GM19467 (cell line): ENCODE measurements at regions not wholly inside any gene's neighbourhood (a gene's known extent, or its start where the extent isn't known, plus 50 kb on each side); places are given as distances from the start of the nearest gene placed in this dataset.
"Not testable (repeated sequence)": the region's sequence is repeated elsewhere in the genome, so short reads cannot be mapped to it uniquely, and the experiment has no call there.

Source experiments
- ATAC-seq: cut with Tn5 transposase; IDR thresholded peaks from one replicate; pipeline ENCODE4 v1.9.1; 2021; ENCODE audit warnings: mild to moderate bottlenecking, moderate library complexity; ENCODE audit not compliant: unreplicated experiment

DNA sequence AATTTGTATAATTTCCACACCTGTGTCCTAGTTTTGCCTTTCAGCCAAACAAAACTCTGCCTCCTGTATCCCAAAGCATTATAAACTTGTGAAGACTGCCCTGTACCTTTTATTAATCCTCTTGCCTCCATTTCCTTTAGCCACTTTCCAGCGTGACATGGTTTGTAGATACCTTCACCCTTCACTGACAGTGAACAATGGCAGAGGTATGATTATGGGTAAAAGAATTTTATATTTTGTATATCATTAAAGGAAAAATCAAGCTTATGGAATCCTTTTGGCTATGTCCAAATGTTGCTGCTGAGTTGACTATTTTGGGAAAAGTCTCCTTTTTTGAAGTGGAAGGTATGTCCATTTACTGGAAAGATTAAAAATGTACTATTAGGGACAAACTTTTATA, 251.7 kb downstream of the HNMT start:
- no peak for ATAC-seq

DNA sequence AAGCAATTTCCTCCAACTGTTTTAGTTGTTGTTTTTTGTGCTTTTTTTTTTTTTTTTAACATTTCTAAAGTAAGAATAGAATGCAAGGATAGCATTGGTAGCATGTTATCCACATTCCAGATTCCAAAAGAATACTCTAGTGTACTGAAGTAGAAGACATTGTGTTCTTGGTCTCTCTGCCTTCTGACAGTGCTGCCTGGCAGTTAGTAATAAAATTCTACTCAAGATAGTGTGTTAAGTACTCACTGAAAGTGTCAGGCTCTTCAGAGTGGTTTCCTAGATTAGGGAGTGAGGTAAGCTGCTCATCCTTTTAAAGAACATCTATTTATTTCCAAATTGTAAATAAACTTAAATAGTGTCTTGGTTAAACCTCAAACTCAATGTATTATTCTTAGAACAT, 253.7 kb downstream of the HNMT start:
- no peak for ATAC-seq

DNA sequence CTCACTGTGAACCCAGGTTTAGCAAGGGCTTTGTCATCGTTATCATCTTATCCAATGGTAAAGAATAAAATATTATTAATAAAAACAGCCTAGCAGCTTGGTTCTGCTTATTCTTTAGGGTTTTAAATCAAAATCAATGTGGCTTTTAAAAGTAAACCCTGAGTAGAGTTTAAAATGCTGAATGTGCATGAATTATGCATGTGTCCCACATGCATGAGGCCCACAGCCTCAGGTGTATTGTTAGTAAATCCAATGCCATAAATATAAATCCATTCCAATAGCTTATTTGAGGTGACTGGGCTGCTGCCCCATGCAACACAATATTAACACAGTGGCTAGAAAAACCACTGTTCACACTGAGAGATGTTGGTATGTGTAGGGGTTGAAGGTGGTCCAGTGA, 254.1 kb downstream of the HNMT start:
- ATAC-seq = no peak

DNA sequence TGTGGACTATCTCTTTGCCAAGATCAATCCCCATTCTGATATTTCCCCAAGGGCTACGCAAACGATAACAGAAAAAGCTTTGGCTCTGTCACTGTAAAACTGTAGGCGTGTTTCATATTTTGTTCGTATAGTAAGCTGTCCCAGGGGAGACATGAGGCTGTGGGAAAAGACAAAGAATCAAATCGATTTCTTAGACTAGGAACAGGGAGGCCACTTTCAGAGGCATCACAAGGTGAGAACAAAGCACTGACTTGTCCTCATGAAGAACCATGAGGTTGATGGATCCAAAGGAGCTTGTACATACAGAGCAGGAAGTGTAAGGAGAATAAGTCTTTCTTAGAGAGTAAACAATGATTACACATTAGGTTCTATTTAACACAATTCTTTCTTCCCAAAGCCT, 255.7 kb downstream of the HNMT start:
- ATAC-seq = no peak

DNA sequence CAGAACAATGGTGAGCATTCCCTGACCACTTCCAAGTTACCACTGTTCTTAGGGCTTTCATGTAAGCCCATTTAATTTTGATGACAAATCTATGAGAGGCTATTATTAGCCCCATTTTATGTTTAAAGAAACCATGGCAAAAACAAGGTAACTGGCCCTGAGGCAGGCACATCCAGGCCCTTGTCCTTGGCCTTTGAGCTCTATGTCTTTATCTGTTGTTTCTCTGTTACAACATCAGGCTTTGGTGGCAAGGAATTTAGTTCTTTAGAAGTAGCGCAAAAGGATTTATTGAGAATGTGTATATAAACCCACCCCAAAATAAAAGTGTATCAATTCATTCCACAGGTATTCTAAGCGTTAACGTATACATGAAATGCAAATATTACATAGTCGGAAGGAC, 257.1 kb downstream of the HNMT start:
- ATAC-seq = no peak

DNA sequence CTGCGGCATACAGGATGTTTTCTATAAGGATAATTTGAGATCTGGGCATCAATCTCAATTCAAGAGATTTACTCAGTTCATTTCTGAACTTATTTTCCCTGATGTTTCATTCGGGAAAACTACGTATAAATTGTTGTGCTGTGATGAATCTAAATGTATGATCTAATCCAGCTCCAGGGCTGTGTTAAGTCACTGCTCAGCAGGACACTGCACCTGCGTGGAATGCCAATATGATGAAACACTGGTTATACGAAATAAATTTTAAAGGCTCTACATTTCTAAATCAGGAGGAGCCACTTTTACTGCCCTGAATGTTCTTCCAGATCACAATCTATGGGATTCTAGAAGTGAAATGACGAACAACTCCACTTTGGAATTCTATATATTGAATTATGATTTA, 259.0 kb downstream of the HNMT start:
- ATAC-seq = no peak

DNA sequence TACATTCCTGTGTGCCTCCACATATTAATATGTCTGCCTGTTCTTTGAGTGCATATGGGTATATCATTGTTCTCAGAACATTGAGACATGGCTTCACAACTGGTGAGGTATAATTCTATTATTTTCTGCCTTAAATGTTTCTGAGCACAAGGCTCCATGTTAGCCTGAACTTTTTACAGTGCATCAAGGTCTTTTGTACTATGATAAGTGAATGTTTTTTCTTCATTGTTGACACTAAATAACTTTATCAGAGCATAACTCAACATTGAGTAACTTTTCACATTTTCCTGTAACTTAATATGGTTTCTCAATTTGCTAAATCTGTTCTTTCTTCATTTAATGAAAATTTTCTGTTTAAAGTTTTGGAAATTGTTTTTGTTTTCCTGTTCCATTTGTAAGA, 262.9 kb downstream of the HNMT start:
- no peak for ATAC-seq

DNA sequence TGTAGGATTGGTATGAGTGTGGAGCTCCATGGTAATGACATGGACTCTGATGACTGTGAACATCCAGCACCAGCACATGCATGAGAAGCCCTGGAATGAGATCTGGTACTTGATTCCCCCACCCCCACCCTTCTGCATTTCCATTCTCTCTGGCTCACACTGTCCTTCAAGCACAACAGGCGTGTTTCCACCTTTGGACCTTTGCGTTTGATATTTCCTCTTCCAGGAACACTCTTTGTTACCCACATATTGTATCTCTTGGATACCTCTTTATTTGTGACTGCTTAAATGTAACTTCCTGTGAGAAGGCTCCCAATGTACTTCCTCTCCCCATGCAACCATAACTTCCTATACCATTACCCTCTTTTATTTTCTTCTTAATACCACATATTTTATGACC, 263.8 kb downstream of the HNMT start:
- ATAC-seq = no peak

DNA sequence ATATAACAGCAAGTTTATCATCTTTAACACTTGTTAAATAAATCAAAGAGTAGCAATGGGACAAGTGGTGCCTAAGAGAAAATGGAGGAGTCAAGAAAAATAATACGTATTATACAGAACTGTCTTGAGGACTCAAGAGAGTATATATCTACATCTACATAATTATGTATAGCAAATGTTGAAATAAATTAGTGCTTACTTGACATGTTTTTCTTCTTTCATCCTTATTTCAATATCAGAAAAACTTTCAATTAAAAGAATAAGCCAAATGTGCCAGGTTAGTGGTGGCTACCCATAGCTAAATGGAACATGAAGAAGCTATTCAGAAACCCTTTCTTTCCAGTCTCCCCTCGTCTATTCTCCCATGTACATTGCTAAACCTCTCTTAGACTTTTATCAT, 267.3 kb upstream of the SPOPL start:
- ATAC-seq = no peak

DNA sequence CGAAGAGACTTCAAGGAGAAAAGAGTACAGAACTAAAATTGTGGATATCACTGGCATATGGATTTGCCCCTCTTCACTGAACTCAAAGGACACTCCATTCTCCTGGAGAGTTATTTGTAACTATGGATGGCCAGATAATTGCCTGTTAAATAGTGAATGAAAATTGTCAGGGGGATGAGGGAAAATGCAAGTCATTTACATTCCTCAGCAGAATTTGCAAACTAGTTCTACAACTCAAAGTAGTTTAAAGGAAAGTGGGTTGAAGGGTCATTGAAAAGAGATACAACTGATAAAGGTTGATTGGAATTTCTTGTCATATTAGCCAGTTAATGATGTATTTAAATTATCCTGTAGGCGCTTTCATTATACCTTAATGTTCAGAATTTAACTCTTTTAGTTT, 266.5 kb upstream of the SPOPL start:
- no peak for ATAC-seq

DNA sequence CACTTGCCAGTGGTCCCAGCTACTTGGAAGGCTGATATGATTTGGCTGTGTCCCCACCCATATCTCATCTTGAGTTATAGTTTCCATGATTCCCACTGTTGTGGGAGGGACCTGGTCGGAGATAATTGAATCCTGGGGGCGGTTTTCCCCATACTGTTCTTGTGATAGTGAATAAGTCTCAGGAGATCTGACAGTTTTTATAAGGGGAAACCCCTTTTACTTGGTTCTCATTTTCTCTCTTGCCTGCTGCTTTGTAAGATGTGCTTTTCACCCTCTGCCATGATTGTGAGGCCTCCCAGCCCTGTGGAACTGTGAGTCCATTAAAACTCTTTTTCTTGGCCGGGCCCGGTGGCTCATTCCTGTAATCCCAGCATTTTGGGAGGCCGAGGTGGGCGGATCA, 265.4 kb upstream of the SPOPL start:
- ATAC-seq = no peak

DNA sequence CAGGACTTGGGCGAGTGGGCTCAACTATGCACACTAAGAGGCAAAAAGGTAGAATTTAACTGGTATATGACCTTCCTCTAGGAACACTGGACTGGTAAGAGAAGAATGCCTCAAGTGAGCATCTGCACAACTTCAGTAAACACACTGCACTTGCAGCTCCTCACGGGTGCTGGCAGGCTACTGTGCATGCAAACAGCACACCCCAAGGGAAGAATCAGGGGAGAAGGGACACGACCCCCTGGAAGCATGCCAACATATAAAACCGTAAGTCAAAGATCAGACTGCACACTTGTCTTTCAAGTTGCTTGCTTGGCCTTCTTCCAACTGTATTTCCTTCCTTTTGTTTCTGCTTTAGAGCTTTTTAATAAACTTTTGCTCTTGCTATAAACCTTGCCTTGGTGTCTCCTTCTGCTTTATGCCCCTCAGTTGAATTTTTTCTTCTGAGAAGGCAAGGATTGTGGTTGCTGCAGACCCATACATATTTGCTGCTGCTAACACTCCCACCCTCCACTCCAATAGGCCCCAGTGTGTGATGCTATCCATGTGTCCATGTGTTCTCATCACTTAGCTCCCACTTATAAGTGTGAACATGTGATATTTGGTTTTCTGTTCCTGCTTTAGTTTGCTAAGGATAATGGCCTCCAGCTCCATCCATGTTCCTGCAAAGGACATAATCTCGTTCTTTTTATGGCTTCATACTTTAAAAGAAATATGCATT, 263.7 kb upstream of the SPOPL start:
- no peak for ATAC-seq

DNA sequence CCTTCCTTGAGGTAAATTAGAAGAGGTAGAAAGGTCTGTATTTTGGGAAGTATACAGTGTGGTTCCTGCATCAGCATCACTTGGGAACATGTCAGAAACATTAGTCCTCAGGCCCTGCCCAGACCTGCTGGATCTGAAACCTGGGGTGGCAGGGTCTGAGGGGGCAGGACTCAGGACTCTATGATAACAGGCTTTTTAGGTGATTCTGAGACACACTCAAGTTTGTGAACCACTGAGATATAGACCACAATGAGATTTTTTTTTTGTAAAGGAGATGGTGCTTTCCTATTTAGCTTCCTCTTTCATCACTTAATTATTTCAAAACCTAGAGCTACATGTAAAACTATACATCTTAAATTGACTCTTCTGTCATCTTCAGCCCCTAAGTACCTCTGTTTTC, 262.7 kb upstream of the SPOPL start:
- ATAC-seq = no peak

DNA sequence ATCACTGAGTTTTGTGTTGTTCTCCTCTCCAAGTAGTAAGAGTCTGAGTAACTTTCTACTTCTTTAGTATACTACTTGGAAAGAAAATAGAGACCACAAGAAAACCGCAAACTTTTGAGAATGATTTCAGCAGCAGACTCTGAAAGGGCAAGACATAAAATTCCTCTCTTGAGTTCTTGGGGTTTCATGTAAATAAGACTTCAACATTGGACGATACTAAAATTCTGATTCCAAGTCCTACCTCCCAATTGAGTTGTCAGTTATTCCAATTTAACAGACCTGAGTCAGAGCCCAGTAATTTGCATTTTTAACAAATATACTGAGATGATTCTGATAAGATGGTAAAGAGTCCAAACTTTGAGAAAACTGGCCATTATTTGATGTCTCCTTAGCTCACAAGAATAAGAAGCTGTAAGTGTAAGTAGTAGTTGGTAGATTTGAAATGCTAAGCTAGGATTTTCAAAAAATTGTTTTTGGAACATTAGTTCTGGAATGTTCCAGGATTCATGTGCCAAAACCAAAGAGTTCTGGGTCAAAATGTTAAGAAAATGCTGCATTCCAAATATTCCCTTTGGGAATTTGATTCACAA, 261.6 kb upstream of the SPOPL start:
- no peak for ATAC-seq

DNA sequence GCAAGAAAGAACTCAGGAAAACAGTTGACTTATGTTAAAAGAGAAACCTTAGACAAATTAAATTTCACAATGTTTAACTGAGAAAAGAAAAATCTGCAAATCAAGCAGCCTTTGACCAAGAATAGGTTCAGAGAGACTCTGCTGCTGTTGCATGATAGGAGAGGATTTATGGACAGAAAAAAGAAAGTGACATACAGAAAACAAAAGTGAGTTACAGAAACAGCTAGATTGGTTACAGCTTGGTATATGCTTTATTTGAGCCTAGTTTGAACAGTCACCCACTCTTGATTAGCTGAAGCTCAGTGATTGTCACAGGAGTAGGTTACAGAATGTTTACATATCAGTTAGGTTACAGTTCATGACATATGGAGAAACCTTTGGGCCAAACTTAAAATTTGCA, 258.2 kb upstream of the SPOPL start:
- ATAC-seq = no peak

DNA sequence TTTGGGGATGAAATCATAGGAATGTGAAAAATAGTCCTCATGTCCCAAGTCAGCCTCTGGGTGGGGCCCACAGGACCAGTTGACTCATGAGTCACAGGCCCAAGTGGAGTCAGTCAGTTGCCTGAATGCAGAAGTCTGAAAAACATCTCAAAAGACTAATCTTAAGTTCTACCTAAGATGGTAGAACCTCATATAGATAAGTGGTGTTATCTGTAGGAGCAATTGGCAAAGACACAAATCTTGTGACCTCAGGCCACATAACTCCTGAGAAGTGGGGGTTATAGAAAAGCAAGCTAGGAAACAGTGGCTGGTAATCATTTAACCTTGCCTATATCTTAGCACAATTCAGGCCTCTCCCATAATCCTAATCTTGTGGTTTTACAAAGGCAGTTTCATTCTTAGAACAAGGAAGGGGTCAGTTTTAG, 257.1 kb upstream of the SPOPL start:
- no peak for ATAC-seq

DNA sequence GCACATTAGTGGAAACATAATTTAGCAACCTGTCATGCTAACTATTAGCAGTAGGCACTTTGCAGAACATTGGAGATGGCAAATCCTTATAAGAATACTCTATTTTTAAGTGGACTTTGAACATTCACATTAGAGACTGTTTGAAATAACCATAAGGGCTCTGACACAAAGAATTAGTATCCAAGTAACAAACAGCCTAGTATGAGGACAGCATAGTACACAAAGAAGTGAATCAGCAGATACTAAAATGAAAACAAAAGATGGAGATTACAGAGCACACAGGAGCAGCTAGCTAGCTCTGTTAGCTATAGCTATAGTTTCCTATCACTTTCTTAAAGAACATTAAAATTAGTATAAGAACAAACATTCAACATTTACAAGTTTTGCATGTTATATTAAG, 256.3 kb upstream of the SPOPL start:
- no peak for ATAC-seq

DNA sequence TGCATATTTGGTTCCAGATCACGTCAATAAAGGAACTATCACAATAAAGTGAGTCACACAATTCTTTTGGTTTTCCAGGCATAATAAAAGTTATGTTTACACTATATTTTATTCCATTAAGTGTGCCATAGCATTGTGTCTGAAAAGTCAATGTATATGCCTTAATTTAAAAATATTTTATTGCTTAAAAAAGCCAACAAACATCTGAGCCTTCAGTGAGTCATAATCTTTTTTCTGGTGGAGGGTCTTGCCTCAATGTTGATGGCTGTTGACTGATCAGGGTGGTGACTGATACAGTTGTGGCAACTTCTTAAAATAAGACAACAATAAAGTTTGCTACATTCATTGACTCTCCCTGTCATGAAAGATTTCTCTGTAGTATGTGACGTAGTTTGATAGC, 254.3 kb upstream of the SPOPL start:
- no peak for ATAC-seq

DNA sequence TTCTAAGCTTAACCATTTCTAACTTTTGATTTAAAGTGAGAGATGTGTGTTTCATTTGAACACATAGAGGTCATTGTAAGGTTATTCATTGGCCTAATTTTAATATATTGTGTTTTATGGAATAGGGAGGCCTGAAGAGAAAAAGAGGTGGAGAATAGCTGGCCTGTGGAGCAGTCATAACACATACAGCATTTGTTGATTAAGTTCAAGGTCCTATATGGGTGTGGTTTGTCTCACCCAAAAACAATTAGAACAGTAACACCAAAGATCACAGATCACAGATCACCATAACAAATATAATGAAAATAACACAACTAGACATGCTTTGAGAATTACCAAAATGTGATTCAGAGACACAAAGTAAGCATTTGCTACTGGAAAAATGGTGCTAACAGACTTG, 252.4 kb upstream of the SPOPL start:
- ATAC-seq = no peak

DNA sequence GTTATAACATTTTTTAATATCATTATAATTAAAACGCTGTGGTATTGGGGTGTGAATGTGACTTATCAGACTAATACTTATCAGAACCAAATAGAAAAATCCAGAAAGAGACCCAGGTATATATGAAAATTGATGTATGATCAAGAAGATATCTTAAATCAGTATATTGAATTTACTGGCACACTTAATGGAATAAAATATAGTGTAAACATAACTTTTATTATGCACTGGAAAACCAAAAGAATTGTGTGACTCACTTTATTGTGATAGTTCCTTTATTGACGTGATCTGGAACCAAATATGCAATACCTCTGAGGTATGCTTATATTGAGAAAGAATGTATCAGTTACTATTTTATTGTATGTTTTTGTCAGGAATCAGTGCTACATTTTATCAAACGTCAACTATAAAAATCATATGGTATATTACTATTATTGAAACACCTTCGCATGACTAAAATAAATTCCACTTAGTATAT, 250.7 kb upstream of the SPOPL start:
- ATAC-seq = not testable (repeated sequence)

DNA sequence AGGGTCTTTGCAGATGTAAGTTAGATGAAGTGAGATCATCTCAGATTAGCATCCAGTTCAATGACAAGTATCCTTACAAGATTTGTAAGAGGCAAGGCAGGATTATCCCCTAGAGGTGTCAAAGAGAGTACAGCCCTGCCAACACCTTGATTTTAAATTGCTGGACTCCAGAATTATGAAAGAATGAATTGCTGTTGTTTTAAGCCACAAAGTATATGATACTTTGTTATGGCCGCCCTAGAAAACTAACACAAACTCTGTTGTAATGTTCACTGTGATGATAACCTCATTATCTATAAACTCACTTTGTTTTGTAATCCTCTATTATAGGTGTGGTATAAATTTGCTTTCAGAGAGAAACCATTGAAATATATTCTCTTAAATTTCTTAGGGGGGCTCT, 249.0 kb upstream of the SPOPL start:
- no peak for ATAC-seq

DNA sequence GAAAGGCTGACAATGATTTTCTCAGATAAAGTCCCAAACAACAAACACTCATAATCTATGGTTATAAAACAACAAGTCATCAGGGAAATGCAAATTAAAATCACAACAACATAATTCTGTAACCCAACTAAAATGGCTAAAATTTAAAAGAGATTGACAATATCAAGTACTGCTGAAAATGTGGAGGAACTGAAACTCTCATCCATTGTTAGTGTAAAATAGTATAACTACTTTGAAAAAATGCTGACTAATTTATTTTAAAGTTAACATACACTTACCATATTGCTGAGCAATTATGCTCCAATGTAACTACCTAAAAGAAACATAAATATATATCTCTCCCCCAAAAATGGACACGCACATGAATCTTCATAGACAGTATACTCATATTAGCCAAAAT, 245.9 kb upstream of the SPOPL start:
- no peak for ATAC-seq
